Stimulated activated CD4-positive, alpha-beta T cell treated with anti-CD3 and anti-CD28 coated beads, Interleukin-1b, Interleukin-23, amount 100 ng/mL, for 48 hours (primary cell): ENCODE measurements at regions not wholly inside any gene's neighbourhood (a gene's known extent, or its start where the extent isn't known, plus 50 kb on each side); places are given as distances from the start of the nearest gene placed in this dataset.

Experiments used
- DNase-seq: peaks from one replicate; pipeline ENCODE4 v3.0.0-alpha.2; 2020

- no peak for DNase-seq
Observed at GRCh38 chr18:56374007-56374655, 264.3 kb downstream of the TXNL1 start.

GRCh38 chr18:56373601-56374000 lies 264.8 kb downstream of the TXNL1 start:
- no peak for DNase-seq

- no peak for DNase-seq
Observed at GRCh38 chr18:56368066-56368465, 270.3 kb downstream of the TXNL1 start.

GRCh38 chr18:56358608-56359280 lies 279.6 kb downstream of the TXNL1 start:
- DNase-seq = no peak

- DNase-seq = no peak
Observed at GRCh38 chr18:56353663-56354260, 284.6 kb downstream of the TXNL1 start.

GRCh38 chr18:56351911-56352500 lies 286.4 kb downstream of the TXNL1 start:
- DNase-seq = no peak

GRCh38 chr18:56337507-56337906 lies 300.9 kb downstream of the TXNL1 start:
- DNase-seq = no peak

- DNase-seq = no peak
Observed at GRCh38 chr18:56333839-56334238, 304.6 kb downstream of the TXNL1 start.

GRCh38 chr18:56333146-56333545 lies 305.2 kb downstream of the TXNL1 start:
- DNase-seq = no peak

- no peak for DNase-seq
Observed at GRCh38 chr18:56332371-56332770, 306.0 kb downstream of the TXNL1 start.

- DNase-seq = no peak
Observed at GRCh38 chr18:56330366-56331110, 307.9 kb downstream of the TXNL1 start.

- no peak for DNase-seq
Observed at GRCh38 chr18:56329536-56329935, 308.9 kb downstream of the TXNL1 start.

- no peak for DNase-seq
Observed at GRCh38 chr18:56327191-56327885, 311.1 kb downstream of the TXNL1 start.

GRCh38 chr18:56326336-56327072 lies 311.9 kb downstream of the TXNL1 start:
- DNase-seq = no peak

- no peak for DNase-seq
Observed at GRCh38 chr18:56323673-56324072, 314.7 kb downstream of the TXNL1 start.

GRCh38 chr18:56322406-56322805 lies 316.0 kb downstream of the TXNL1 start:
- no peak for DNase-seq

GRCh38 chr18:56321470-56321869 lies 316.9 kb downstream of the TXNL1 start:
- DNase-seq = no peak

- DNase-seq = no peak
Observed at GRCh38 chr18:56319953-56320352, 318.4 kb downstream of the TXNL1 start.

- DNase-seq = no peak
Observed at GRCh38 chr18:56316727-56317126, 321.7 kb downstream of the TXNL1 start.

GRCh38 chr18:56315363-56315762 lies 323.0 kb downstream of the TXNL1 start:
- DNase-seq = no peak

- no peak for DNase-seq
Observed at GRCh38 chr18:56314396-56314795, 324.0 kb downstream of the TXNL1 start.
